ENCODE measurements at regions not wholly inside any gene's neighbourhood (a gene's known extent, or its start where the extent isn't known, plus 50 kb on each side); places are given as distances from the start of the nearest gene placed in this dataset.

DNA sequence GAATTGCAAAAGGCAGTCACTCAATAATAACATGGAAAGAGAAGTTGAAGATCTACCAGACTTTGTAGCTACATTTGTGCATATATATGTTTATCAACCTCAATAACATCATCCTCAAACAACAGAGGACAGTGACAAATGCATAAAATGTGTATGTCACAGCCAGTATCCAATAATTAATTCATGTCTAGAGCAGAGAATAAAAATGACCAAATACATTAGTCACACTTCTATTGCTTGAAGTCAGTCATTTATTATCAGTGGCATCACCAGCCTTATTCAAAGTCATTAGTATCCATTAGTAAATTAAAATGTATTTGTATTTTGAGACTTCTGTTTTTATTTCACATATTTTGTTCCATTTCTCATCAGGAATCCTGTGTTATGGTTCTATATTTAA is 852.8 kb downstream of the XPNPEP1 start:
- peaks cover 2% of the 10 kb centered on the region for H3K9me3 Mint-ChIP-seq (ENCODE audit: insufficient read depth)

DNA sequence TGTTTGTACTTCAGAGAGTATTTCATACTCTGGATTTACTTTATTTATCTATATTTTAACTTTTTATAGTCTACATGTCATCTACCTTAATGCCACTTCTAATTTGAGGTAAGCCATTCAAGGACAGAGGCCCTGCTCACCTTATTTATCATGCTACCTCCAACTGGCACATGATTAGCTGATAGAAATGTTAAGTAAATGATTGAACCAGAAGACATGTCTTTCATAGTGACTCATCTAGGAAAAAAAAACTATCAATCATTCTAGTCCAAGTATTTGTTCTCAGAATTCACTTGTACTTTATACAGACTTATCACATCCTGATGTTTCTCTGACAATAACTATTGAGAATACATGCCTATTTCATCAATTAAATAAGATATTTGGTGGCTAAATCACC is 856.3 kb downstream of the XPNPEP1 start:
- Histone ChIP-seq H3K4me2 (replicated peaks; ENCODE audit: low read depth, low read length, poor library complexity, severe bottlenecking) (no peak overlapping the region), H3K4me1 (ENCODE audit: control insufficient read depth in 2 of 2, insufficient read depth in 2 of 2, low read length in 2 of 2) (no peaks in the 10 kb centered on the region), H3K79me2 (ENCODE audit: control insufficient read depth, insufficient read depth, low read length) (no peaks in the 10 kb centered on the region), H3K36me3 (replicated peaks in 1 of 2; ENCODE audit: control extremely low read depth in 1 of 2, control insufficient read depth in 1 of 2, extremely low read depth in 1 of 2, insufficient read depth in 2 of 2, low read length in 1 of 2) (no peaks in the 10 kb centered on the region), H3K9me3 (ENCODE audit: control extremely low read depth in 1 of 3, control insufficient read depth in 2 of 3, insufficient read depth in 1 of 3, low read length in 2 of 3) (no peaks in the 10 kb centered on the region), H3K27me3 (replicated peaks in 1 of 4; ENCODE audit: control extremely low read depth in 1 of 4, control insufficient read depth in 3 of 4, insufficient read depth in 4 of 4, low read length in 3 of 4) (no peaks in the 10 kb centered on the region), H3K9ac (ENCODE audit: low read length) (no peak overlapping the region), H3K27ac (ENCODE audit: low read length in 2 of 2) (no peak overlapping the region), H3K4me3 (ENCODE audit: control extremely low read depth in 1 of 5, extremely low read depth in 1 of 5, insufficient read depth in 1 of 5, low read depth in 2 of 5, low read length in 4 of 5) (no peak overlapping the region), H2AFZ (ENCODE audit: insufficient read depth, low read depth, low read length, poor library complexity, severe bottlenecking) (no peak overlapping the region), H4K20me1 (ENCODE audit: control insufficient read depth, insufficient read depth, low read length, poor library complexity, severe bottlenecking) (no peaks in the 10 kb centered on the region)
- TF ChIP-seq EZH2 (IDR thresholded peaks at IDR 0.05; ENCODE audit: borderline replicate concordance, insufficient read depth, low read depth, low read length, poor library complexity, severe bottlenecking): no peak
- TF ChIP-seq, protein P1, sequence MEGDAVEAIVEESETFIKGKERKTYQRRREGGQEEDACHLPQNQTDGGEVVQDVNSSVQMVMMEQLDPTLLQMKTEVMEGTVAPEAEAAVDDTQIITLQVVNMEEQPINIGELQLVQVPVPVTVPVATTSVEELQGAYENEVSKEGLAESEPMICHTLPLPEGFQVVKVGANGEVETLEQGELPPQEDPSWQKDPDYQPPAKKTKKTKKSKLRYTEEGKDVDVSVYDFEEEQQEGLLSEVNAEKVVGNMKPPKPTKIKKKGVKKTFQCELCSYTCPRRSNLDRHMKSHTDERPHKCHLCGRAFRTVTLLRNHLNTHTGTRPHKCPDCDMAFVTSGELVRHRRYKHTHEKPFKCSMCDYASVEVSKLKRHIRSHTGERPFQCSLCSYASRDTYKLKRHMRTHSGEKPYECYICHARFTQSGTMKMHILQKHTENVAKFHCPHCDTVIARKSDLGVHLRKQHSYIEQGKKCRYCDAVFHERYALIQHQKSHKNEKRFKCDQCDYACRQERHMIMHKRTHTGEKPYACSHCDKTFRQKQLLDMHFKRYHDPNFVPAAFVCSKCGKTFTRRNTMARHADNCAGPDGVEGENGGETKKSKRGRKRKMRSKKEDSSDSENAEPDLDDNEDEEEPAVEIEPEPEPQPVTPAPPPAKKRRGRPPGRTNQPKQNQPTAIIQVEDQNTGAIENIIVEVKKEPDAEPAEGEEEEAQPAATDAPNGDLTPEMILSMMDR (IDR thresholded peaks at IDR 0.05): no peak
- Mint-ChIP-seq H3K4me3 (no peak overlapping the region), H3K27me3 (peaks cover 4% of the 10 kb centered on the region), H3K27ac (no peak overlapping the region), H3K9me3 (ENCODE audit: insufficient read depth) (peaks cover 3% of the 10 kb centered on the region), H3K4me1 (no peaks in the 10 kb centered on the region)
- POLR2A ChIA-PET: no interaction called here
- no peak for DNase-seq
- CTCF ChIA-PET: no interaction called here
- intact Hi-C loops (cut with micrococcal nuclease): no loop called here
- ATAC-seq (ENCODE audit: low read depth): no peak

More for the DNA sequence above, 852.8 kb downstream of the XPNPEP1 start:
- Histone ChIP-seq H3K36me3 (replicated peaks in 1 of 2; ENCODE audit: control extremely low read depth in 1 of 2, control insufficient read depth in 1 of 2, extremely low read depth in 1 of 2, insufficient read depth in 2 of 2, low read length in 1 of 2) (no peaks in the 10 kb centered on the region), H3K79me2 (ENCODE audit: control insufficient read depth, insufficient read depth, low read length) (no peaks in the 10 kb centered on the region), H3K9ac (ENCODE audit: low read length) (no peak overlapping the region), H3K27ac (ENCODE audit: low read length in 2 of 2) (no peak overlapping the region), H3K4me1 (ENCODE audit: control insufficient read depth in 2 of 2, insufficient read depth in 2 of 2, low read length in 2 of 2) (no peaks in the 10 kb centered on the region), H3K4me3 (ENCODE audit: control extremely low read depth in 1 of 5, extremely low read depth in 1 of 5, insufficient read depth in 1 of 5, low read depth in 2 of 5, low read length in 4 of 5) (no peak overlapping the region), H3K9me3 (ENCODE audit: control extremely low read depth in 1 of 3, control insufficient read depth in 2 of 3, insufficient read depth in 1 of 3, low read length in 2 of 3) (no peaks in the 10 kb centered on the region), H4K20me1 (ENCODE audit: control insufficient read depth, insufficient read depth, low read length, poor library complexity, severe bottlenecking) (no peaks in the 10 kb centered on the region), H3K27me3 (replicated peaks in 1 of 4; ENCODE audit: control extremely low read depth in 1 of 4, control insufficient read depth in 3 of 4, insufficient read depth in 4 of 4, low read length in 3 of 4) (no peaks in the 10 kb centered on the region), H2AFZ (ENCODE audit: insufficient read depth, low read depth, low read length, poor library complexity, severe bottlenecking) (no peak overlapping the region), H3K4me2 (replicated peaks; ENCODE audit: low read depth, low read length, poor library complexity, severe bottlenecking) (no peak overlapping the region)
- POLR2A ChIA-PET: no interaction called here
- ATAC-seq (ENCODE audit: low read depth) (no peak), DNase-seq (no peak)
- CTCF ChIA-PET: no interaction called here
- H3K4me3 Mint-ChIP-seq: no peak overlapping the region
- H3K27me3 Mint-ChIP-seq: peaks cover 4% of the 10 kb centered on the region
- no peak overlapping the region for H3K27ac Mint-ChIP-seq
- intact Hi-C loops (cut with micrococcal nuclease): no loop called here
- TF ChIP-seq EZH2 (IDR thresholded peaks at IDR 0.05; ENCODE audit: borderline replicate concordance, insufficient read depth, low read depth, low read length, poor library complexity, severe bottlenecking): no peak
- TF ChIP-seq, protein P1 (IDR thresholded peaks at IDR 0.05): no peak
- no peaks in the 10 kb centered on the region for H3K4me1 Mint-ChIP-seq

All from B cell (primary cell).